Muscle of leg (tissue), 3 donors: ENCODE measurements at regions not wholly inside any gene's neighbourhood (a gene's known extent, or its start where the extent isn't known, plus 50 kb on each side); places are given as distances from the start of the nearest gene placed in this dataset.
A peak's percentile ranks its signal among the peaks of the same experiment; 100 is the strongest.

Source experiments
- DNase-seq: peaks from one replicate; pipeline ENCODE4 v3.0.0; 2013
- H3K27ac ChIP-seq: one replicate; pipeline ENCODE4 v1.5.1; 2013; ENCODE audit warnings: mild to moderate bottlenecking, low read length, control low read depth
- H3K27me3 ChIP-seq: one replicate; pipeline ENCODE4 v1.6.1; 2013; ENCODE audit warnings: low read length; ENCODE audit not compliant: control insufficient read depth, insufficient read depth
- H3K36me3 ChIP-seq: one replicate; pipeline ENCODE4 v1.6.1; 2013; ENCODE audit warnings: low read length; ENCODE audit not compliant: control insufficient read depth, insufficient read depth
- H3K4me1 ChIP-seq: one replicate; pipeline ENCODE4 v1.6.1; 2013; ENCODE audit warnings: low read length; ENCODE audit not compliant: control insufficient read depth, insufficient read depth
- H3K4me3 ChIP-seq: one replicate; pipeline ENCODE4 v1.5.1; 2013; ENCODE audit warnings: low read length, control low read depth
- H3K9me3 ChIP-seq: replicated peaks from 2 replicates; pipeline ENCODE4 v1.6.1; 2013; ENCODE audit warnings: low read depth, low read length; ENCODE audit not compliant: control insufficient read depth
- WGBS: methylation state at CpG from one replicate; pipeline ENCODE4 v1.1.5; 2013; ENCODE audit warnings: missing lambda C conversion rate; ENCODE audit not compliant: insufficient coverage; 5-methylcytosine and 5-hydroxymethylcytosine counted together

- Histone ChIP-seq H3K27ac (no peak overlapping the region), H3K4me1 (no peaks in the 10 kb centered on the region)
- WGBS = 89% methylated on average over 3 of the region's 12 CpGs
Measured at GRCh38 chr17:14748036-14748710, 447.3 kb downstream of the HS3ST3B1 start.

DNA sequence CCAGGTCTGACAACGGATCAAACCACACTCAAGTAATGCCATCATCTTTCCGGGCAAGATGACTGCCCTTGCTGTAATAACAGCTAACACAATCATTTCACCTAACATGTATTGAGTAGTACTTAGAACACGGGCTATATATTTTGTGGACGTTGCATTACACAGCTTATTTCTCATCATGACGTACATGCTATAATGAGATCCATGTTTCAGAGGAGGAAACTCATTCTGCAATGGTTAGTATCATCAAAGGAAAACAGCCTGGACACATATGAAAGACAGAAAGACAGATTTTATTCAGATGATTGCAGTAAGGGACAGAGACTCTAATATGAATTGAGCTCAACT lies 446.7 kb downstream of the HS3ST3B1 start:
- Histone ChIP-seq H3K9me3 (no peaks in the 10 kb centered on the region), H3K4me3 (no peak overlapping the region), H3K36me3 (no peaks in the 10 kb centered on the region), H3K27me3 (no peaks in the 10 kb centered on the region), H3K4me1 (no peaks in the 10 kb centered on the region), H3K27ac (no peak overlapping the region)
- WGBS = no CpG with 5 or more reads among the region's 5 CpGs
- DNase-seq = no peak

More at GRCh38 chr17:14748036-14748710, 447.3 kb downstream of the HS3ST3B1 start:
- no peak overlapping the region for H3K4me3 ChIP-seq
- no peaks in the 10 kb centered on the region for H3K36me3 ChIP-seq
- H3K27me3 ChIP-seq = no peaks in the 10 kb centered on the region
- H3K9me3 ChIP-seq = no peaks in the 10 kb centered on the region
- no peak for DNase-seq

- Histone ChIP-seq H3K27ac (no peak overlapping the region), H3K4me3 (no peak overlapping the region), H3K9me3 (no peaks in the 10 kb centered on the region), H3K36me3 (no peaks in the 10 kb centered on the region), H3K27me3 (no peaks in the 10 kb centered on the region), H3K4me1 (no peaks in the 10 kb centered on the region)
- 50% methylated on average over 3 of the region's 8 CpGs for WGBS
- DNase-seq = no peak
Measured at GRCh38 chr17:14746822-14747602, 446.1 kb downstream of the HS3ST3B1 start.

- Histone ChIP-seq H3K4me1 (no peaks in the 10 kb centered on the region), H3K9me3 (no peaks in the 10 kb centered on the region), H3K27ac (no peak overlapping the region), H3K27me3 (no peaks in the 10 kb centered on the region), H3K36me3 (no peaks in the 10 kb centered on the region), H3K4me3 (no peak overlapping the region)
- DNase-seq = no peak
- WGBS = no CpG with 5 or more reads among the region's 1 CpG
Measured at GRCh38 chr17:14745541-14745940, 444.7 kb downstream of the HS3ST3B1 start.

DNA sequence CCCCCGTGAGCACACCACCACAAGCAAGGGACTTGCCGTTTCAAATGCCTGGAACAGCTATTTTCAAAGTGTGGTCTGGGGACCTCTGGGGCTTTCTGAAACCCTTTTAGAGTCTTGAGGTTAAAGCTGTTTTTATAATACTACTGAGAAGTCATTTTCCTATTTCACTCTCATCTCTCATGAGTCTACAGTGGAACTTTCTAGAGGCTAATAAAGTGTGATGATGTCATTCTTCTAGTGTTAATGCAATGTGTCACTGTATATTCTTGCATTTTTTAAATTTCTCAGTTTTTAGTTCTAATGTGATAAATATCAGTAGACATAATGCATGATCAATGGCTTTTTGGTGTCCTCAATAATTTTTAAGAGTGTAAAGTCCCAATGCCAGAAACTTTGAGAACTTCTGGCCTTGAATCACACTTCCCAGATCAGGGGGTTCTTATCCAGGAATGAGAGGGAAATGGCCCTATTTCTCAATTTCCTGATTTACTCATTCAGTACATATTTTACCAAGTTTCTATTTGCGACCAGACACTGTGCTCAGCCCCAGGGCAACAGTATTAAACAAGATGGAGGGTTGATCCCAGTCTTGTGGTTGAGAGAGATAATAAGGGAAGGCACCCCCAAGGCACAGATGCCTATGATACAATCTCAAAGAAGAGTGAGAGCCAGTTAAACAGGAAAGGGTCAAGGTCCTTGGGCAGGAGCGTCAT lies 444.0 kb downstream of the HS3ST3B1 start:
- H3K4me3 ChIP-seq = no peak overlapping the region
- 73% methylated on average over 2 of the region's 4 CpGs for WGBS
- no peak overlapping the region for H3K27ac ChIP-seq
- no peak for DNase-seq
- no peaks in the 10 kb centered on the region for H3K4me1 ChIP-seq
- no peaks in the 10 kb centered on the region for H3K9me3 ChIP-seq
- H3K36me3 ChIP-seq = no peaks in the 10 kb centered on the region
- no peaks in the 10 kb centered on the region for H3K27me3 ChIP-seq

DNA sequence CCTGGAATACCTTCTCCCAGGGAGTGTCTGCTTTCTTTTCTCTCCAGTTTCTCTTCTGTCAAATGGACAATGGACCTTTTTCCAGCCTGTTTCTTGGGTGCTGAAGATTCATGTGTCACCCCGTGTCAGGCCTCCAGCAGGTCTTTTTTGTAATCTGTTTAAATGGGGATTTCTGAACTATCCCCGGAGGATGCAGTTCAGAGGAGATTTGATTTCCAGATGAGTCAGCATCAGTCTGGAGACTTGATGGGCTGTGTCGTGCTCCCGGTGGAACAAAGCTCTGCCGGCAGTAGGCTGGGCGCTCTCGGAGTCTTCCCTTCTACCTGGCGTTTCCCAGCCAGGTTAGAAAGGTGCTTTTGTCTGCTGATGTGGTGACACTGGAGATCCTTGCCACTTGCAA lies 440.6 kb downstream of the HS3ST3B1 start:
- WGBS = no CpG with 5 or more reads among the region's 8 CpGs
- no peak overlapping the region for H3K4me3 ChIP-seq
- no peaks in the 10 kb centered on the region for H3K9me3 ChIP-seq
- H3K36me3 ChIP-seq = no peaks in the 10 kb centered on the region
- no peak for DNase-seq
- no peaks in the 10 kb centered on the region for H3K4me1 ChIP-seq
- H3K27ac ChIP-seq = no peak overlapping the region
- no peaks in the 10 kb centered on the region for H3K27me3 ChIP-seq

GRCh38 chr17:14739656-14740431 lies 439.0 kb downstream of the HS3ST3B1 start:
- H3K27ac ChIP-seq = no peak overlapping the region
- no peaks in the 10 kb centered on the region for H3K36me3 ChIP-seq
- no peak overlapping the region for H3K4me3 ChIP-seq
- H3K9me3 ChIP-seq = no peaks in the 10 kb centered on the region
- DNase-seq = no peak
- H3K27me3 ChIP-seq = no peaks in the 10 kb centered on the region
- WGBS = 34% methylated on average over 4 of the region's 8 CpGs
- H3K4me1 ChIP-seq = no peaks in the 10 kb centered on the region

DNA sequence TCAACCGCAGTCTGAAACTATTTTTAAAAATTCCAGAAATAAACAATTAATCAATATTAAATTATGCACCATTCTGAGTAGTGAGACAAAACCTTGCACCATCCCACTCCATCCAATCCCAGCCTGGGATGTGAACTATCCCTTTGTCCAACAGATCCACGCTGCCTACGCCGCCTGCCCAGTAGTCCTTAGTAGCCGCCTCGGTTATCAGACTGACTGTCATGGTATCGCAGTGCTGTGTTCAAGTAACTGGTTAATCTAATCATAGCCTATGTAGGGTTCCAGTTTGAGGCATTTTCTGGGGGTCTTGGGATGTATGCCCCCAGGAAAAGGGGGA lies 437.7 kb downstream of the HS3ST3B1 start:
- no CpG with 5 or more reads among the region's 7 CpGs for WGBS
- Histone ChIP-seq H3K9me3 (no peaks in the 10 kb centered on the region), H3K27me3 (no peaks in the 10 kb centered on the region), H3K36me3 (no peaks in the 10 kb centered on the region), H3K27ac (no peak overlapping the region), H3K4me3 (no peak overlapping the region), H3K4me1 (no peaks in the 10 kb centered on the region)
- DNase-seq = no peak

DNA sequence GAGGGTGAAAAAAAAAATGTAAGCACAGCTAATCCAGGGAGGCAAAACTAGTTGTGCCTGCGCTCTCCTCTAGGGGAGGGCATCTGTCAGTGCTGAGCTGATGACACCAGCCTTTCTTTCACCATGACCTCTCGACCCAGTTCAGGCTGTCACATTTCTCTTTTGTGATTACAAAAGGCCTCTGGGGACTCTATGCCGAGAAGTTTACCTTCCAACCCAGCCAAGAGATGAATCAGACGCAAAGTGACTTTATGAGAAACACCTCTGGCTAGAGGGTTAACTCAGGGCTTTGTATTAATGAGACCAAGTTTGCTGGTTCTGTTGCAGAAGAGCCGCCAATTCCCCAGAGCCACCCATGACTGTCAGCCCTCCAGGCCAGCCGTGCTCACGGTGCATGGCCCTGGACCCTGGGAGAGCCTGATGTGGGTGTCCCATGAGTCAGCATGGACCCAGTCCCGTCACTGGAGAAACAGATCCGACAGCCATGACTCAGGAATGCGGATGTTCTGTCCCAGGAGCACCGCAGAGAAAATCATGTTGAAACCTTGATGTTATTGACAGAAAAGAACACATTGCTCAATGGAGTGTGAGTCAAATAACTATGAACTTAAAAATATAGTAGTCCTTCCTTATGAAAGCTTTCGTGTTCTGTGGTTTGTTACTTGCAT lies 437.2 kb downstream of the HS3ST3B1 start:
- H3K27ac ChIP-seq = no peak overlapping the region
- 39% methylated on average over 9 of the region's 12 CpGs for WGBS
- DNase-seq = peak; percentile 9

More for the DNA sequence above, 437.2 kb downstream of the HS3ST3B1 start:
- H3K36me3 ChIP-seq = no peaks in the 10 kb centered on the region
- no peaks in the 10 kb centered on the region for H3K9me3 ChIP-seq
- no peaks in the 10 kb centered on the region for H3K4me1 ChIP-seq
- no peak overlapping the region for H3K4me3 ChIP-seq
- no peaks in the 10 kb centered on the region for H3K27me3 ChIP-seq
